AG10803 (cell line): ENCODE measurements at regions not wholly inside any gene's neighbourhood (a gene's known extent, or its start where the extent isn't known, plus 50 kb on each side); places are given as distances from the start of the nearest gene placed in this dataset.
A peak's percentile ranks its signal among the peaks of the same experiment; 100 is the strongest.

Experiments used
- DNase-seq: peaks from one replicate; pipeline ENCODE4 v3.0.0; 2010; ENCODE audit warnings: low read depth
- H3K4me3 ChIP-seq: 2 replicates; pipeline ENCODE4 v1.5.1; 2011; ENCODE audit warnings: mild to moderate bottlenecking, low read length, control low read depth
- CTCF ChIP-seq: conservative IDR thresholded peaks from 2 replicates; pipeline ENCODE4 v1.5.1; 2011; ENCODE audit warnings: mild to moderate bottlenecking, low read length, control low read depth, inconsistent platforms

GRCh38 chr17:77602883-77603640, 355.4 kb upstream of the TNRC6C start:
- no peak for DNase-seq
- TF ChIP-seq CTCF = no peak

GRCh38 chr17:77604301-77604972, 354.1 kb upstream of the TNRC6C start:
- no peak for DNase-seq
- H3K4me3 ChIP-seq = no peak overlapping the region
- TF ChIP-seq CTCF = no peak

More at GRCh38 chr17:77602883-77603640, 355.4 kb upstream of the TNRC6C start:
- H3K4me3 ChIP-seq = no peak overlapping the region

GRCh38 chr17:77604973-77605313, 353.6 kb upstream of the TNRC6C start:
- TF ChIP-seq CTCF = no peak
- DNase-seq = no peak
- H3K4me3 ChIP-seq = no peak overlapping the region

GRCh38 chr17:77606146-77606864, 352.2 kb upstream of the TNRC6C start:
- DNase-seq = no peak
- TF ChIP-seq CTCF = no peak

GRCh38 chr17:77606865-77607210, 351.7 kb upstream of the TNRC6C start:
- H3K4me3 ChIP-seq = no peak overlapping the region
- TF ChIP-seq CTCF = peak; percentile 17; the same call in 1 of the 2 replicates
- DNase-seq = no peak

More at GRCh38 chr17:77606146-77606864, 352.2 kb upstream of the TNRC6C start:
- no peak overlapping the region for H3K4me3 ChIP-seq

GRCh38 chr17:77607606-77608005, 350.9 kb upstream of the TNRC6C start:
- DNase-seq = no peak
- TF ChIP-seq CTCF = no peak

More at GRCh38 chr17:77607606-77608005, 350.9 kb upstream of the TNRC6C start:
- no peak overlapping the region for H3K4me3 ChIP-seq
